GM19035 (cell line): ENCODE measurements at regions not wholly inside any gene's neighbourhood (a gene's known extent, or its start where the extent isn't known, plus 50 kb on each side); places are given as distances from the start of the nearest gene placed in this dataset.
"Not testable (repeated sequence)": the region's sequence is repeated elsewhere in the genome, so short reads cannot be mapped to it uniquely, and the experiment has no call there.

Experiments used
- ATAC-seq: cut with Tn5 transposase; IDR thresholded peaks from one replicate; pipeline ENCODE4 v1.9.1; 2021; ENCODE audit not compliant: unreplicated experiment

DNA sequence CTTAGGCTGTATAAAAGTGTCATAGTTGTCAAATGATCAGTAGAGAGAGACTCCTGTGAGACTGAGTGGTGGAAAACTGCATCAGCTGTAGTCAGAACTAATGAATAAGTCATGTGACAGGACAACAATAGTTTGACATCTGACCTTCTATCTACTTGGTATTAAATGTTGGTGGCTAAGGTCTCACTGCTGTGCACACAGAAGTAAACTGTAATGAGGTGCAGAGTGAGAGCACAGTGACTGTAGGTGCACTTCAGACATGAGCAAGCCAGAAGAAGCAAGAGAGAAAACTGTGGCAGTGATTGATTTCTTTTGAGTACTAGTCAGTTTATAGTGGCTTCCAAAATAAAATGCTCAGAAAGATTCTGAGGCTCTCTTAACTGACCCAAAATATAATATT lies 803.6 kb downstream of the RAPGEF2 start:
- no peak for ATAC-seq

DNA sequence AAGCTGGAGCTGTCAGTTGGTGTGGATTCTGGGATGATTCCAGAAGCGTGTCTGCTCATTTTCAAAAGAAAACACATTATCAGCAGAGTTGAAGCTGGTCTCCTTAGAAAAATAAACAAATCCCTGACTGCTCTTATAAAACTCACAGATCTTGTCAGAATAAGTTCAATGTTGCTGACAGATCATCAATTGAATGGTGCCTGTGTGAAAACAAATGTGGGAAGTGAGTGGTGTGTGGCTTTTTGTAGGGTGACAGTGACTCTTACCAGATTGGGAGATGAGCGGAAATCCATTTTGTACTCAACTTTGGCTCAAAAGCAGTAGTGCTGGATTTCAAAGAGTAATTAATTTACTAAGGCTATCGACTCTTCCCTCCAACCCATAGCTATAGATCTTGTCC lies 807.8 kb downstream of the RAPGEF2 start:
- ATAC-seq, result no peak

DNA sequence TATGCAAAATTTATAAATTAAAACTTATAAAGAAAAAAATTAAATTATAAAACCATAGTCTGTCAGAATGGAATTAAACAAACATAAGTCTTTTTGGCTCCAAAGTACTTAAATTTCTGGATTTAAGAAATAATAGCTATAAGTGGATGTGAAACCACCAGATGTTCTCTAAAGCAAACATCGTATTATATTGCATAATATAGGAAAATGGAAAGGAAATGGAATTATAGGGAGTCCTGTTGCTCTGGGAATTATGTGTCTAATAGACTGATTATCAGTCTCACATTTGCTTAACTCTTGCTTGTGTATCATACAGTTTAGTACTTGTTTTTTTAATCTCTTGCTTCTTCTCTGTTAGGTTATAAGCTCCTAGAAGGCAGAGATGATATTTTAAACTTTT lies 819.2 kb downstream of the RAPGEF2 start:
- no peak for ATAC-seq

DNA sequence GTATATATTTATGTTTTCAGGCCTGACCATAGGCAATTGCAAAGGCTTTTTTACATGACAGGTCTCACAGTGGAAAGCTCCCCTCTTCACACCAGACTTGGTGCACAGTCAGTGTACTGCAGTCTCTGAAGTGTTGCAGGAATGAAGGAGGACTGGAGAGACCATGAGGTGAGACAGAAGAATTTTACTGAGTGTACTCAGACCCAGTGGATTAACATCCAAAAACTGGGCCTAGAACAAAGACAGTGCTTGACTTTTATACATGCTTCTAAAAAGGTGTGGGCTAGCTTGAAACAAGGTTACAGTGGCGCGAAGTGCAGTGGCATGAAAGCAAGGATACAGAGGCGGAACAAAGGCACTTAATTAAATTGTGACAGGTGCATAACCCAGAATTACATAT lies 822.9 kb downstream of the RAPGEF2 start:
- no peak for ATAC-seq

DNA sequence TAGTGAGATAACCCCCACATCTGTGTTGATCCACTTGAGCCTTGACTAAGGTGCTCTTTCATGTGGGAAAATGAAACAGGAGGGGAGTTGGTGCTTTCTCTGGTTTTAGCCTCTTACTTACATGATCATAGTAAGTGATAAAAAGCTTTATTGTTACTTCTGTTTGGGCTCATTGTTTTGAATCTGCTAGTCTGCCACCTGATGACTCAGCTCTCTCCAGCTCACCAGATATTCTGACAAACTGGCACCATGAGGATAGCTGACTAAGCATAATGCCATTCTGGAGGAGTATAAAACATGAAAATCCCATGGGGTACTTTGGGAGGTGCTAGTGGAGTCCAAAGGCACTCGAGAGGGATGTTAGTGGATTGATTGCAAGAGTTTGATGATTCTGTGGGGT lies 824.0 kb downstream of the RAPGEF2 start:
- no peak for ATAC-seq

DNA sequence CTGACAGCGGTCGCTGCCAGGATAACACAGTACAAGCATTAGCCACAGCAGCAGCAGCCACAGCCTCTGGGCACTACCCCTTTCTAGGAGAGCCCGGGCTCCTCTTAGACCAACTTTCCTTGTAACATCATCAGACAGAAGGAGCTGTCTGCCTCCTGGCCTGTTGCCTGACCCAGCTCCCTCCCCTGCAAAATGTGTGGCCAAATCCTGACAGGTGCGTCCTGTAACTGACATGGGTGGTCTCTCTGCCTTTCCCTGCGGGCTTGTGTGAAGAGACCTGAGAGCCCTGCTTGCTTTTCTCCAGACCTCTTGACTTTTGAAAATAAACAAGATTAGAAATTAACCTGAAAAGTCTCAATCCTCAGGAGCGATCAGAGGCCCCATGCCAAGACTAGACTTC lies 824.9 kb downstream of the RAPGEF2 start:
- no peak for ATAC-seq

DNA sequence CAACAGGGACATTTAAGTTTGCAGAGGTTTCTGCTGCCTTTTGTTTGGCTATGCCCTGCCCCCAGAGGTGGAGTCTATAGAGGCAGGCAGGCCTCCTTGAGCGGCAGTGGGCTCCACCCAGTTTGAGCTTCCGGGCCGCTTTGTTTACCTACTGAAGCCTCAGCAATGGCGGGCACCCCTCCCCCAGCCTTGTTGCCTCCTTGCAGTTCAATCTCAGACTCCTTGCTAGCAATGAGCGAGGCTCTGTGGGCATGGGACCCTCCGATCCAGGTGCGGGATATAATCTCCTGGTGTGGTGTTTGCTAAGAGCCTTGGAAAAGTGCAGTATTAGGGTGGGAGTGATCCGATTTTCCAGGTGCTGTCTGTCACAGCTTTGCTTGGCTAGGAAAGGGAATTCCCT lies 831.7 kb downstream of the RAPGEF2 start:
- ATAC-seq, result not testable (repeated sequence)

DNA sequence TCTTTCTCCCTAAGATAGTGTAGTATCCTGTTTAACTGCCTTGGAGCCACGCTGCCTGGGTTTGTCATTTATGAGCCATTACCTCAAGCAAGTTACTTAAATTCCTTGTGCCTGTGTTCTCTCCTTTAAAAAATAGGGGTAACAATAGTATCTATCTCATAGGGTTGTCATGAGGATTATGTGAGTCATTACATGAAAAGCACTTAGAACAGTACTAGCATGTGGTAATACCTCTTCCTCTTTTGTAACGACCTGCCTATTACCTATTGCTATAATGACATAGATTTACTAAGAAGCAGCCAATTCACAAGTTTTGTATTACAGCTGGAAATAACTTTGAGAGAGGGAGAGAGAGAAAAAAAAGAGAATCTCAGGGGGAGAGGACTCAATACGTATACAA lies 834.7 kb downstream of the RAPGEF2 start:
- ATAC-seq, result peak; percentile 99

DNA sequence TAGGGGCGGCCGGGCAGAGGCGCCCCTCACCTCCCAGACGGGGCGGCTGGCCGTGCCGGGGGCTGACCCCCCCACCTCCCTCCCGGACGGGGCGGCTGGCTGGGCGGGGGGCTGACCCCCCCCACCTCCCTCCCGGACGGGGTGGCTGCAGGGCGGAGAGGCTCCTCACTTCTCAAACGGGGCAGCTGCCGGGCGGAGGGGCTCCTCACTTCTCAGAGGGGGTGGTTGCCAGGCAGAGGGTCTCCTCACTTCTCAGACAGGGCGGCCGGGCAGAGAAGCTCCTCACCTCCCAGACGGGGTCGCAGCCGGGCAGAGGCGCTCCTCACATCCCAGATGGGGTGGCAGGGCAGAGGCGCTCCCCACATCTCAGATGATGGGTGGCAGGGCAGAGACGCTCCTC lies 836.8 kb downstream of the RAPGEF2 start:
- ATAC-seq, result not testable (repeated sequence)

DNA sequence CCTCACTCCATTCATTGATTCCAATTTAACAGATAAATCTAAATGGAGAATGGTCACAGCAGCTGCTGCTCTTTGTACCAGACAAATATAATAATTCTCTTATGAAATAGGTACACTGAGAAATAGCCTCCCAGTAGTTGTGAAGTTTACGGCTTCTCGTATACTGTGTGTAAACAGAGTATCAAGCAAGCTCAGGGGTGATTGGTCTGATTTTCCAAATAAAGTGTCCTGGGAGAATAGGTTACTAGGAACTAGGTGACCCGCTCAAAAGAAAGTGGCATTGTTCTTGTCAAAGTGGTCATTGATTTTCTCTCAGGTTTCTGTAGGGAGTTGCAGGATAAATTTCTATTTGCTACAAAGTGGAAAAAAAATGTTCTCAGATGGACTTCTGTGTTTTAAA lies 838.2 kb downstream of the RAPGEF2 start:
- ATAC-seq, result no peak

DNA sequence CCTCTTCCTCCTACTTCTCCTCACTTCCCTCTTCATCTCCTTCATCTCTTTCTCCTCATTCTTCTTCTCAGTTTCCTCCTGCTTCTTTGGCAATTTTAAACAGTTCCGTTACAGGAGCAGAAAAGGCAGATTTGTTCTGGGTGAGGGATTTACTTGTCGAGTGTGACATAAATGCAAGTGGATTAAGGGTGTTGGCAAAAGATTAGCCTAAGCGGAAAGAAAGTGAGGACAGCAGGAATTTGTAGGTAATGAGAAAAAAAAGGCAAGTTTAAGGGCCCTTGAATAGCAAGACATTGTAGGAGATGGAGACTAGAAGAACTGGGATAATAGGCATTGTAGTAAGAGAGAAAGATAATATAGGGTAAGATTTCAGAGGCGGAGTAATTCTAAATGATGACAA lies 841.6 kb downstream of the RAPGEF2 start:
- no peak for ATAC-seq

DNA sequence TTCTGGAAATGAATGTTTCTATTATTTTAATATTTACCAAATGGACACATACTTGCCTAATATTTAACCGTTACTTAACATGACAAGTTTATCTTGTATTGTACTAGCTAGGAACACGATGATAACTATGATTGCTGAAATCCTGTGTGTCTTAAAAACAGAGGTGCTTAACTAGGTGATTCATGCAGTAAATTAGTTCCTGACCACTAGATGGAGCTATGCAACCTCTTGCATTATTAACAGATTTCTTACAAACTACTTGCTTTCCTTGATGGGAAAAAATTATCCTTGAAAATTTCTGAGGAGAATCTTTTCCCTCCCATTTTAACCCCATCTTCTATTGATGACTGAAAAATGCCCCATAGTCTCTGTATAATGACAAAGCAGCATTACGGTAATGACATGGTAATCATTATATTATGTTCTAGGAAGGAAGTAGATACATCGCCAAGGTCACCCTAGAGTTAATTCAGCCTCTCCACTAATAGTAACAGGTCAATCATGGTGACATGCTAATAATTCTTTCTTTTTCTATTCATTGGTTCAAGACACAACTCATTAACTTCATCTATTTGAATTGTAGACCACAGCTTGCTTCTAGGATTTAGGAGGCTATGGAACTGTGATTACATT lies 844.2 kb downstream of the RAPGEF2 start:
- no peak for ATAC-seq

DNA sequence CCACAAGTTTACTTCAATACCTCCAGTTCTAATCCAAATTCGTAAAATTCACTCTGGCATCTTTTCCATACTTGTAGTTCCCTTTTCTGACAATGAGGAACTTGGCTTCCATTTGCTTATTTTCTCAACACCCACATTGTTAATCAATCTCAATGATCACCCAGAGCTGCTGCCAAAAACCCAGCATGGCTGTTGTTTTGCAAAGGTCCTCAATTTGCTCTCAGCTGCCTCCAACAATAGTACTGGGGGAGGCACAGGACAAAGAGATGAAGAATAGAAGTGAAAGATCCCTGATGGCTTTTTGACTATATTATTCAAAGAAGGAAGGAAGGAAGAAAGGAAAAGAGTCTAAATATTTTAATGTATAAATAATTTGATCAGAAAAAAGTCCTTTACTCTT lies 847.8 kb downstream of the RAPGEF2 start:
- no peak for ATAC-seq

DNA sequence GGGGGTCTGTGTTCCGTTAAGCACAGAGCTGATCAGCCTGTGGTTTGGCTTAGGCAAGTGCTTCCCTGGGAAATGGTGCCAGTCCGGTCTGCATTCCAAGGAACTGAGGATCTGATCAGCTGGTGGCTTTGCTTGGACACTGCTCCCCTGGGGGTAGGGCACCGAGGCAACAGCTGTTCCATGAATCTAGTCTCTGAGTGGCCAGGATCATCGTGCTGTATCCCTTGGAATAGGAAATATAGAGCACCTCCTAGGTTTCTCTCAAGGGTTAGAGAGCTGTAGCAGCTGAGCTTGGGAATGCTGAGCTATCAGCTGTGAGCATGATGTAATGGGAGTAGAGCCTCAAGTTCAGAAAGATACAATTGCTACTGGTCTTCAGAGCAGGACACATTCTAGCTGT lies 863.9 kb downstream of the RAPGEF2 start:
- ATAC-seq, result no peak

DNA sequence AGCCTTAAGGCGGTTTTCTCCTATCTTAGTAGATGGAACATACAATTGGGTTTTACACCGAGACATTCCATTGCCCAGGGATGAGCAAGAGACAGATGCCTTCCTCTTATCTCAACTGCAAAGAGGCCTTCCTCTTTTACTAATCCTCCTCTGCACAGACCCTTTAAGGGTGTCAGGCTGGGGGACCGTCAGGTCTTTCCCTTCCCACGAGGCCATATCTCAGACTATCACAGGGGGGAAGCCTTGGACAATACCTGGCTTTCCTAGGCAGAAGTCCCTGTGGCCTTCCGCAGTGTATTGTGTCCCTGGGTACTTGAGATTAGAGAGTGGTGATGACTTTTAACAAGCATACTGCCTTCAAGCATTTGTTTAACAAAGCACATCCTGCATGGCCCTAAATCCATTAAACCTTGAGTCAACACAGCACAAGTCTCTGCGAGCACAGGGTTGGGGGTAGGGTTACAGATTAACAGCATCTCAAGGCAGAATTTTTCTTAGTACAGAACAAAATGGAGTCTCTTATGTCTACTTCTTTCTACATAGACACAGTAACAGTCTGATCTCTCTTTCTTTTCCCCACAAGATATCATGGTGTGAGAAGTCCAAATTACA lies 874.1 kb downstream of the RAPGEF2 start:
- not testable (repeated sequence) for ATAC-seq

DNA sequence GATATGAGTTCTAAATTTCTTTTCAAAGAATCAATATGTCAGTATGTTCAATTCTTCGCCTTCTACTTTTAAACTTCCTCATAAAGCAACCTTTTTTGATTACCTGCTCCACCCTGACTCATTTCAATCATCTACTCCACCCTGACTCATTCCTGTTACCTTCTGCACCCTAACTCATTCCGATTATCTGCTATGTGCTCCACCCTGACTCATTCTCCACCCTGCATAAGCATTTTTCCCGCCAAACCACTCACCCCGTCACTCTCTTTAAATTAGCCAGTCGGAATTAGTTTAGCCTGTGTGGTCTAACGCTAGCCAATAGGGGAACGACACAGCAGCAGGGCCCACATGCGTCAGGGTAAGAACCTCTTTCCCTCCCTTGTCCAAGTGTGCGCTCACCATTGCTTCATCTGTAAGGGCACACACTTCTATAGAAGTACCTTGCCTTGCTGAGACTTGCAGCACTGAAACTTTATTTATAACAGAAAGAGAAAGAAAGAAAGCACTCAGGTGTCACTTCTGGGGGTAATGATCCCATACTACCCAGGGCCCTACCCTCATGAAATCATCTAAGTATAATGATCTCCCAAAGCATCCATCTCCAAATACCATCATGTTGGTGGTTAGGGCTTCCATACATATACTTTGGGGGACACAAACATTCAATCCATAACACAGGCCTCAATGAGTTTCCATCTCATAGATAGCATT lies 875.2 kb downstream of the RAPGEF2 start:
- no peak for ATAC-seq

DNA sequence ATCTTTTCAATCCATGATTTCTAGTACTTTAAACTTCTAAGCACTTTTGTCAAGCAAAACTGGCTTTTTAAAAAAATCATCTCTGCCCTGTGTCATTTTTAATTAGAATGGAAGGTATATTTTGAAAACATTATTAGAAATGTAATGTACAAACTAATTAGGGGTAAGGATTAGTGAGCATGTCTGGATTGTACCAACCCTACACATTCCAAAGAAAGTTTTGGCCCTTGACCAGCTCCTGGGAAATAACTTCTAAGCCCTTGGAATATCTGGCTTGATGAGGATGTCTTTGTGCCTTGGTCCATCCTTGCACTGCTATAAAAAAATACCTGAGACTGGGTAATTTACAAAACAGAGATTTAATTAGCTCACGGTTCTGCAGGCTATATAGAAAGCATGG lies 876.5 kb downstream of the RAPGEF2 start:
- ATAC-seq, result no peak

DNA sequence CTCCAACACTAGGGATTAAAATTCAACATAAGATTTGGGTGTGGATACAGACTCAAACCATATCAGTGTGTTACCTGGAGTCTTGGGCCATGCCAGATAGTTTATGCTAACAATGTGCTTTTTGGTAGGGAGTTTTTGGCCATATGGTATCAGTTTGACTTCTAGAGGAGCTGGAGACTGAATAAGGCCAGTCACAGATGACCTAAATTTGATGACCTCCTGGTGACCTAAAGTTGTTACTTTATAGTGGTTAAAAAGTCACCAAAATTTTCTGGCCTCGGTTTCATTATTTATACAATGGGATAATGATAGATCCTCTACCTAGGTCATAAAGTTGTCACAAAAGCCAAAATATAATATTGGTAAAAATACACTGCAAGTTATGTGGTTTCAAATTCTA lies 877.1 kb downstream of the RAPGEF2 start:
- ATAC-seq, result peak; percentile 45

DNA sequence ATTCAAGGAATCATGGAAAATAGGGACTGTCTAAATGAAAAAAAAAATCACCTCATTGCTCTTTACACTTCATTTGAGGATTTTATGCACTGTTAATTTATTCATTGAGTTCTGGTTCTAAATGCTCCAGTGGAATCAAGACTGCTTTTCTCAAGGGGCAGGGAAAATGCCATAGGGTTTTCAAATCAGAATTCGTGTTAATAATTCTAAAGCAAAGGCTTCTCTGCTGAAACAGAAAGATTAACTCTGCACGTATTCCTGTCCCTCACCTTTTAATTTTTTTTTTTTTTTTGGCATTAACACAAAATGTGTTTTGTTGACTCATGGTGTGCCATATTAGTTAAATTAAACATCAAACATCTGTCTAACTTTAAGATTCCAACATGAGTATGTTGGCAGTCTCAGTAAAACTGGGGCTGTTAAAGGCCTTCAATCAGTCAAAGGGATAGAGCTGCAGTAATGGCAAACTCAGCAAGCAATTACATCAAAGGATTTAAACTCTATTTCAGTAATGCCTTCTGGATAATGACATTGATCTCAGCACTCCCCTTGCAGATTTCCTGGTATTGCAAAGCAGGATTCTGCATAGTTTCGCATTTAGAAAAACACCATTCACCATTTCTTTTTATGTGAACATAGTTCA lies 878.1 kb downstream of the RAPGEF2 start:
- no peak for ATAC-seq

DNA sequence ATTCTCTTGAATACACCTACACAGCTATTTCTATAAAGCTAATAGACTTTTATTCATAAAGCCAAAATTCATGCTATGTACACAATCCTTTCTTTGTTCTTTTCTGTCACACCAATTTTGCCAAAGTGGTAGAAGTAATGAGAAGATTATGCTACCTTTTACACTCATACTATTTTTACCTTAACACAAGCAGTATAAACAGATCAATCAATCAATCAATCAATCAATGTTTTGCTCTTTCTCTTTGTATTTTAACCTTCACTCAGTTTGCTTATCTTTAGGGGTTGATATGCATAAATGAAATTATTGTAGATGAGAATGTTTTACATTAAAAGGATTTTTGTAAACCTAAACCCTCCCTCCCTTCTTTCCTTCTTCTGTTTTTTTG lies 878.6 kb downstream of the RAPGEF2 start:
- ATAC-seq, result no peak

DNA sequence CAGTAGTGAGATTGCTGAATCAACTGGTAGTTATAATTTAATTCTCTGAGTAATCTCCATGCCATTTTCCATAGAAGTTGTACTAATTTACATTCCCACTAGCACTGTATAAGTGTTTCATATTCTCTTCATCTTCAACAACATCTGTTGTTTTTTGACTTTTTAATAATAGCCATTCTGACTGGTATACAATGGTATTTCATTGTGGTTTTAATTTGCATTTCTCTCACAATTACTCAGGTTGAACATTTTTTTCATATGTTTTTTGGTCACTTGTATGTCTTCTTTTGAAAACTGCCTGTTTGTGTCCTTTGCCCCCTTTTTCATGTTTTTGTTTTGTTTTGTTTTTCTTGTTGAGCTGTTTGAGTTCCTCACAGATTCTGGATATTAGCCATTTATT lies 880.2 kb downstream of the RAPGEF2 start:
- ATAC-seq, result peak; percentile 54
